Activated CD8-positive, alpha-beta T cell treated with anti-CD3 and anti-CD28 coated beads for 36 hours (primary cell): ENCODE measurements at regions not wholly inside any gene's neighbourhood (a gene's known extent, or its start where the extent isn't known, plus 50 kb on each side); places are given as distances from the start of the nearest gene placed in this dataset.

Experiments used
- ATAC-seq: fragments of 200-7000 bp; cut with Tn5 transposase; one replicate; pipeline ENCODE4 v1.10.0; 2021; ENCODE audit warnings: mild to moderate bottlenecking, moderate library complexity
- CTCF ChIA-PET: fragments of 350-600 bp; sonication (Branson Sonifier 250); formaldehyde crosslinking; loops from one replicate; lab custom pipeline; 2021; ENCODE audit warnings: antibody characterized with exemption; lab: Charles Lee
- POLR2A ChIA-PET: fragments of 350-600 bp; sonication (Branson Sonifier 250); formaldehyde crosslinking; loops from one replicate; lab custom pipeline; 2021; ENCODE audit warnings: antibody characterized with exemption; lab: Charles Lee
- DNase-seq: peaks from one replicate; pipeline ENCODE4 v3.0.0-alpha.2; 2020
- H3K27ac Mint-ChIP-seq: one replicate; pipeline ENCODE4 v1.8.0; 2021; ENCODE audit warnings: mild to moderate bottlenecking, mixed read lengths
- H3K27me3 Mint-ChIP-seq: one replicate; pipeline ENCODE4 v1.8.0; 2021; ENCODE audit warnings: mixed read lengths
- H3K36me3 Mint-ChIP-seq: one replicate; pipeline ENCODE4 v1.8.0; 2021; ENCODE audit warnings: low read depth, mixed read lengths
- H3K4me1 Mint-ChIP-seq: one replicate; pipeline ENCODE4 v1.8.0; 2021; ENCODE audit warnings: low read depth, mixed read lengths
- H3K4me3 Mint-ChIP-seq: one replicate; pipeline ENCODE4 v1.8.0; 2021; ENCODE audit warnings: mild to moderate bottlenecking, moderate library complexity, mixed read lengths
- H3K9me3 Mint-ChIP-seq: one replicate; pipeline ENCODE4 v1.8.0; 2021; ENCODE audit warnings: mixed read lengths
- intact Hi-C: fragments of 100-400 bp; cut with micrococcal nuclease; formaldehyde crosslinking; loops from one replicate; pipeline ENCODE4 v1.10.0; 2022
- TF ChIP-seq, protein P1 (sequence below): fragments of 200-600 bp; IDR thresholded peaks from one replicate; pipeline ENCODE4 v1.8.0; 2022; ENCODE audit warnings: antibody characterized with exemption, mild to moderate bottlenecking

DNA sequence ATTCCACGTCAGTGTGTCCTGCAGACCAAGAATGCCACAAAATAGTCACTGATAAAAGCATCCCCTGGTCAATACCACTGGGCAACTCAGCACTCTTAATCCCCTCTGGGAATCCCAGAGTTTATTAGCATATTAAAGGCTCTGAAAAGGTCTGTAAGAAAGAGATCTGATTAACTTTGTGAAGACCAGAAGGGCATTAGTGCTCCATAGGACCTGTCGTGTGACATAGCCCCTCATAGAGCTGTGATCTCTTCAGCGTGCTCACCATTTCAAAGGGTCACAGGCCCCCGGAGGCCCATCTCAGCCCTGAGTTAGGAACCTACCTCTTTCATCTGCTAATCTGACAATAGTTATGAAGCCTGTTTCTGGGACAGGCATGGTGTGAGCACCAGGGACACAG is 299.2 kb downstream of the MN1 start:
- ChIA-PET CTCF (no interaction called here), POLR2A (interaction anchor here (0.6 kb wide), 1 partner anchor 1706 kb away, joined by 3 read pairs; no protein-coding TSS in a partner anchor)
- no peaks in the 10 kb centered on the region for H3K4me1 Mint-ChIP-seq
- ATAC-seq (no peak), DNase-seq (no peak)
- no peaks in the 10 kb centered on the region for H3K9me3 Mint-ChIP-seq
- no peak overlapping the region for H3K4me3 Mint-ChIP-seq
- H3K36me3 Mint-ChIP-seq: no peaks in the 10 kb centered on the region
- intact Hi-C loops: no loop called here
- no peak overlapping the region for H3K27ac Mint-ChIP-seq
- TF ChIP-seq, protein P1, sequence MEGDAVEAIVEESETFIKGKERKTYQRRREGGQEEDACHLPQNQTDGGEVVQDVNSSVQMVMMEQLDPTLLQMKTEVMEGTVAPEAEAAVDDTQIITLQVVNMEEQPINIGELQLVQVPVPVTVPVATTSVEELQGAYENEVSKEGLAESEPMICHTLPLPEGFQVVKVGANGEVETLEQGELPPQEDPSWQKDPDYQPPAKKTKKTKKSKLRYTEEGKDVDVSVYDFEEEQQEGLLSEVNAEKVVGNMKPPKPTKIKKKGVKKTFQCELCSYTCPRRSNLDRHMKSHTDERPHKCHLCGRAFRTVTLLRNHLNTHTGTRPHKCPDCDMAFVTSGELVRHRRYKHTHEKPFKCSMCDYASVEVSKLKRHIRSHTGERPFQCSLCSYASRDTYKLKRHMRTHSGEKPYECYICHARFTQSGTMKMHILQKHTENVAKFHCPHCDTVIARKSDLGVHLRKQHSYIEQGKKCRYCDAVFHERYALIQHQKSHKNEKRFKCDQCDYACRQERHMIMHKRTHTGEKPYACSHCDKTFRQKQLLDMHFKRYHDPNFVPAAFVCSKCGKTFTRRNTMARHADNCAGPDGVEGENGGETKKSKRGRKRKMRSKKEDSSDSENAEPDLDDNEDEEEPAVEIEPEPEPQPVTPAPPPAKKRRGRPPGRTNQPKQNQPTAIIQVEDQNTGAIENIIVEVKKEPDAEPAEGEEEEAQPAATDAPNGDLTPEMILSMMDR: no peak
- H3K27me3 Mint-ChIP-seq: no peaks in the 10 kb centered on the region

DNA sequence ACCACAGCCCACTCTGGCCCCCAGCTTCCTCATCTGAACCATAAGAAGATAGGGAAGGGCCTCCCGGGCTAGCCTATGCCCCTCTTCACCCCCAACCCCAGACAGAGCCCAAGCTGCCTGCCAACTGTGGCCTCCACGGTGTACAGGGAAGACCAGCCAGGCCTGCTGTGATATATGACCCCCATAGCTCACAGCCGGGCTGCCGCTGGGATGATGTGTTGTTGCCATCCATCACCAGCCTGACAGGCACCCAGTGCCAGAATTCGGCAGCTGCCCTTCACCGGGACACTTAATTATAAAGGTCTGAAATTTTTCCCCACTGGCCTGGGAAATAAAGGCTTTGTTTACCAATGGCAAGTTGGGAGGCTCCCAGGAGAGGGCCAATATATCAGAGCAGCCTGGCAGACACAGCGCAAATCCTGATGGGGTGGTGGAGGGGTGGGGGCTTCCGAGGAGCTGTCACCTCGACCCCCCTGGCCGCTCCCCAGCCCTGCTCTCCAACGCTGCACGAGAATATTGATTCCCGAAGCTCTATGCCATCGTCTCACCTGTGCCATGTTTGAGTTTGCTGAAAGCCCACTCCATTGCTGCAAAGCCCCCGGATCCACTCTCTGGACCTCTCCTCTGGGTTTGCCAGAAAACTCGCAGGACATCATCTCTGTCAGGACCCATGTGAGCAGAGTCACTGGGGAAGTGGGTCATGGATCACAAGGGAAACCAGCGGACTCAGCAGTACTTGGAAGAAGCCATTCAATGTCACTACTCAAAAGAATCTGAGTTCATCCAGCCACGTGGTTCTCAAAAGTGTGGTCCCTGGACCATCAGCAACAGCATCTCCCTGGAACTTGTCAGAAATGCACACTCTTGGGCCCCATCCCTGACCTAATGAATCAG is 296.9 kb downstream of the MN1 start:
- no peak for ATAC-seq
- ChIA-PET CTCF (no interaction called here), POLR2A (no interaction called here)
- no peaks in the 10 kb centered on the region for H3K4me1 Mint-ChIP-seq
- no peaks in the 10 kb centered on the region for H3K9me3 Mint-ChIP-seq
- TF ChIP-seq, protein P1: no peak
- H3K36me3 Mint-ChIP-seq: no peaks in the 10 kb centered on the region
- H3K4me3 Mint-ChIP-seq: no peak overlapping the region
- intact Hi-C loops: no loop called here
- no peak for DNase-seq
- H3K27me3 Mint-ChIP-seq: no peaks in the 10 kb centered on the region
- H3K27ac Mint-ChIP-seq: no peak overlapping the region

DNA sequence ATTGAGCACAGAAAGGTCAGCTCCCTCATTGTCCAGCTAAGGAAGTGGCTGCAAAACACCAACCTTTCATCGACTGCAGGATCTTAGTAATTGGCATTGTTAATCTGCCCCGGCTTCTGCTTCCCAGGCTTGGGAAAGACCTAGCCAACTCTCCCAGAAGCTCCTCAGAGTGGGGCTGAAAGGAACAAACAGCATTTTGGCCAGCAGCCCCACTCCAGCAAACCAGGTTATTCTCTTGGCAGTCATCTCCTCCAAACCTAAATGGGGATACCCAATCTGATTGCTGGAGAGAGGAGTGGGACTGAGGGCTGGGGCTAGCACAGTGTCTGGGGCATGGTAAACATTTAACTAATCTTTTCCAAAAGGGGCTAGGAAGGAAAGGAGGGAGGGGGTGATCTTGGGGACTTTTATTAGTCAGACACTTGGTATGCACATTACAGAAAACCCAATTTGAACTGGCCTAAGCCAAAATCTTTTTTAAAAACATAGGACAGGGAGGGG is 294.4 kb downstream of the MN1 start:
- no peak overlapping the region for H3K27ac Mint-ChIP-seq
- TF ChIP-seq, protein P1: no peak
- no peak for DNase-seq
- H3K4me3 Mint-ChIP-seq: no peak overlapping the region
- H3K27me3 Mint-ChIP-seq: peaks cover 2% of the 10 kb centered on the region
- H3K4me1 Mint-ChIP-seq: no peaks in the 10 kb centered on the region
- H3K36me3 Mint-ChIP-seq: no peaks in the 10 kb centered on the region
- CTCF ChIA-PET: no interaction called here
- POLR2A ChIA-PET: no interaction called here
- no peak for ATAC-seq
- intact Hi-C loops: no loop called here
- H3K9me3 Mint-ChIP-seq: no peaks in the 10 kb centered on the region

DNA sequence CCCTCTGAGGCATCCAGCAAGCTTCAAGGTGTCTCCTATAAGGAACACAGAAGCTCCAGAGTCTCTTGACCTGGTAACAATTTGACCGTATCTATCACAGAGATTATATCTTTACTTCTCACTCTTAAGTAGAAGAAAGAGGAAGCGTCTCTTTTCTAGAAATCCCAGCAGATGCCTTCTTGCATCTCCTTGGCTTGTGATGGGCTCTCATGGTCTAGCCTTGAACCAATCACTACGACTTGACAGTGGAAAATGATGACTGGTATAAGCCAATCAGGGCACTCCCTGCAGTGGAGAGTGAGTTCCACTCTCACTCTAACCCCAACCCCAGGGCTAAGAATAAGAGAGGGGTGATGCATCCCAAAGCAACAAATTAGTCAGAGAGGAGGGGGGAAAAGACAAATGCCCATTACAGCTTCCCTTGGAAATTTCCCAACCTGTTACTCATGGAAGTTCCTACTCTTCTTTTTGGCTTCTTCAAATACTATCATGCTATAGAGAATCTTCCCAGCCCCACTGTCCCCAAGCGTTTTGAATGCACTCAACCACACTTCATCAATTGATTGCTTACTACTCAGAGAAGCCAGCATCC is 293.5 kb downstream of the MN1 start:
- Mint-ChIP-seq H3K27me3 (peaks cover 3% of the 10 kb centered on the region), H3K36me3 (no peaks in the 10 kb centered on the region), H3K27ac (no peak overlapping the region), H3K4me1 (no peaks in the 10 kb centered on the region), H3K9me3 (no peaks in the 10 kb centered on the region), H3K4me3 (no peak overlapping the region)
- DNase-seq (no peak), ATAC-seq (no peak)
- ChIA-PET CTCF (no interaction called here), POLR2A (no interaction called here)
- TF ChIP-seq, protein P1: no peak
- intact Hi-C loops: no loop called here
